Tongue (tissue), 2 donors: ENCODE measurements at regions not wholly inside any gene's neighbourhood (a gene's known extent, or its start where the extent isn't known, plus 50 kb on each side); places are given as distances from the start of the nearest gene placed in this dataset. TPM values are rescaled to one million over a fixed set of nuclear protein-coding genes. Genes with fewer than 3 reads are reported as not detected.
"Not testable (repeated sequence)": the region's sequence is repeated elsewhere in the genome, so short reads cannot be mapped to it uniquely, and the experiment has no call there.

Experiments
- DNase-seq: peaks from one replicate; pipeline ENCODE4 v3.0.0-alpha.2; 2015
- small RNA-seq: library from RNA; depleted of rRNA; stranded (forward); fragments of <200 nt; gene quantifications from one replicate; pipeline ENCODE3, GENCODE V24; 2014; ENCODE audit warnings: low replicate concordance

DNA sequence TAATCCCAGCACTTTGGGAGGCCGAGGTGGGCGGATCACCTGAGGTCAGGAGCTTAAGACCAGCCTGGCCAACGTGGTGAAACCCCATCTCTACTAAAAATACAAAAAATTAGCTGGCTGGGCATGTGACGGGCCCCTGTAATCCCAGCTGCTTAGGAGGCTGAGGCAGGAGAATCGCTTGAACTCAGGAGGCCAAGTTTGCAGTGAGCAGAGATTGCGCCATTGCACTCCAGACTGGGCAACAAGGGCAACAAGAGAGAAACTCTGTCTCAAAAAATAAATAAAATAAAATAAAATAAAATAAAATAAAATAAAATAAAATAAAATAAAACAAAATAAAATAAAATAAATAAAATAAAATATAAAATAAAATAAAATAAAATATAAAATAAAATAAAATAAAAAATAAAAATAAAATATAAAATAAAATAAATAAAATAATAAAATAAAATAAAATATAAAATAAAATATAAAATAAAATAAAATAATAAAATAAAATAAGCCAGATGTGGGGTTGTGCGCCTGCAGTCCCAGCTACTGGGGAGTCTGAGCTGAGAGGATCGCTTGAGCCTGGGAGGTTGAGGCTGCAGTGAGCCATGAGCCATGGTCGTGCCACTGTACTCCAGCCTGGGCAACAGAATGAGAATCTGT is 49.8 kb upstream of the ITGB1 start:
- DNase-seq = not testable (repeated sequence)

Small RNAs in the stretch of these regions (small RNA-seq; reads per million reads assigned to genes)
- gene AL365203.1 (not detected), gene MTND4LP11 (not detected), gene RN7SL847P (not detected)
